LNCaP clone FGC (cell line): ENCODE measurements at regions not wholly inside any gene's neighbourhood (a gene's known extent, or its start where the extent isn't known, plus 50 kb on each side); places are given as distances from the start of the nearest gene placed in this dataset.

Source experiments
- DNase-seq: peaks from one replicate; pipeline ENCODE4 v3.0.0-alpha.2; 2011; ENCODE audit warnings: low read depth
- H3K4me3 ChIP-seq: 2 replicates; pipeline ENCODE4 v1.5.1; 2011; ENCODE audit warnings: mild to moderate bottlenecking, low read depth, low read length, control low read depth
- CTCF ChIP-seq: IDR thresholded peaks from 2 replicates; pipeline ENCODE4 v1.5.1; 2012; ENCODE audit warnings: mild to moderate bottlenecking; ENCODE audit not compliant: control insufficient read depth, insufficient read depth; ENCODE audit errors: extremely low read depth

- TF ChIP-seq CTCF, result no peak
- no peak for DNase-seq
- H3K4me3 ChIP-seq, result peak overlapping the region; percentile 48
These were observed 72.5 kb upstream of the ZBED5 start for GRCh38 chr11:10930224-10930971.

GRCh38 chr11:10927538-10927937 lies 69.7 kb upstream of the ZBED5 start:
- TF ChIP-seq CTCF, result no peak
- H3K4me3 ChIP-seq, result no peak overlapping the region
- DNase-seq, result peak; percentile 40

- DNase-seq, result no peak
These were observed 69.0 kb upstream of the ZBED5 start for GRCh38 chr11:10926801-10927211.

GRCh38 chr11:10925149-10925926 lies 67.5 kb upstream of the ZBED5 start:
- no peak for DNase-seq
- TF ChIP-seq CTCF, result no peak

More at GRCh38 chr11:10926801-10927211, 69.0 kb upstream of the ZBED5 start:
- H3K4me3 ChIP-seq, result no peak overlapping the region
- no peak for TF ChIP-seq CTCF

GRCh38 chr11:10923882-10924281 lies 66.0 kb upstream of the ZBED5 start:
- TF ChIP-seq CTCF, result no peak
- no peak overlapping the region for H3K4me3 ChIP-seq
- DNase-seq, result no peak

More at GRCh38 chr11:10925149-10925926, 67.5 kb upstream of the ZBED5 start:
- no peak overlapping the region for H3K4me3 ChIP-seq

- no peak for DNase-seq
- no peak overlapping the region for H3K4me3 ChIP-seq
- TF ChIP-seq CTCF, result no peak
These were observed 65.0 kb upstream of the ZBED5 start for GRCh38 chr11:10922892-10923291.
